Keratinocyte (primary cell): ENCODE measurements at regions not wholly inside any gene's neighbourhood (a gene's known extent, or its start where the extent isn't known, plus 50 kb on each side); places are given as distances from the start of the nearest gene placed in this dataset.

Experiments
- EZH2 ChIP-seq: IDR thresholded peaks from one replicate; pipeline ENCODE4 v1.6.1; 2012; ENCODE audit warnings: inconsistent platforms, mild to moderate bottlenecking, low read length, moderate library complexity
- TF ChIP-seq, protein P1 (sequence below), 3 experiments: IDR thresholded peaks in 1 of 3; conservative IDR thresholded peaks in 1 of 3; optimal IDR thresholded peaks in 1 of 3; 2 replicates in 2 of 3; 3 replicates in 1 of 3; pipeline versions ENCODE3 to v1.5.1; 2011; ENCODE audit warnings: low read length in 3 of 3, mild to moderate bottlenecking in 3 of 3, moderate library complexity in 2 of 3, control low read depth in 1 of 3, inconsistent platforms in 1 of 3; ENCODE audit not compliant: insufficient read depth in 2 of 3; ENCODE audit errors: extremely low read depth in 1 of 3

DNA sequence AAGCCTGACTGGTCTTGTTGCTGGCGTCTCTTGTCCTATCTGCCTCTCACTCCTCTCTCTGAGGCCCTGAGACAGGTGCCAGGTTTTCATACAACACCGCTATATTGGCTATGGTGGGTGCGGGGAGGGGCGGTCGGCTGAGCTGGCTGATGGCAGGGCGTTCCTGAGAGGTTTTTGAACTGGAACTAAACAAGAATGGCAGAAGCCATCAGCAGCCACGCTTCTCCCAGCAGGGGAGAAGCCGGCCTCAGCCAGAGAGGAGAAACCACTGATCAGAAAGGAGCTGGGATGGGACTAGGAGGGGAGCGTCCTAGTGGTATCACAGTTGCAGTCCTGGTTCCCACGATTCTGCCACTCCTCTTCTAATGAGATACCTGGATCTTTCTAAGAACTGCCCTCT is 89.9 kb upstream of the PRR23E start:
- TF ChIP-seq, protein P1, sequence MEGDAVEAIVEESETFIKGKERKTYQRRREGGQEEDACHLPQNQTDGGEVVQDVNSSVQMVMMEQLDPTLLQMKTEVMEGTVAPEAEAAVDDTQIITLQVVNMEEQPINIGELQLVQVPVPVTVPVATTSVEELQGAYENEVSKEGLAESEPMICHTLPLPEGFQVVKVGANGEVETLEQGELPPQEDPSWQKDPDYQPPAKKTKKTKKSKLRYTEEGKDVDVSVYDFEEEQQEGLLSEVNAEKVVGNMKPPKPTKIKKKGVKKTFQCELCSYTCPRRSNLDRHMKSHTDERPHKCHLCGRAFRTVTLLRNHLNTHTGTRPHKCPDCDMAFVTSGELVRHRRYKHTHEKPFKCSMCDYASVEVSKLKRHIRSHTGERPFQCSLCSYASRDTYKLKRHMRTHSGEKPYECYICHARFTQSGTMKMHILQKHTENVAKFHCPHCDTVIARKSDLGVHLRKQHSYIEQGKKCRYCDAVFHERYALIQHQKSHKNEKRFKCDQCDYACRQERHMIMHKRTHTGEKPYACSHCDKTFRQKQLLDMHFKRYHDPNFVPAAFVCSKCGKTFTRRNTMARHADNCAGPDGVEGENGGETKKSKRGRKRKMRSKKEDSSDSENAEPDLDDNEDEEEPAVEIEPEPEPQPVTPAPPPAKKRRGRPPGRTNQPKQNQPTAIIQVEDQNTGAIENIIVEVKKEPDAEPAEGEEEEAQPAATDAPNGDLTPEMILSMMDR (optimal IDR thresholded peaks at IDR 0.05 in 1 of 3, IDR thresholded peaks at IDR 0.05 in 1 of 3, conservative IDR thresholded peaks at IDR 0.05 in 1 of 3; ENCODE audit: extremely low read depth in 1 of 3, insufficient read depth in 2 of 3, low read length in 3 of 3), result no peak
- TF ChIP-seq EZH2, result no peak
